ENCODE measurements at regions not wholly inside any gene's neighbourhood (a gene's known extent, or its start where the extent isn't known, plus 50 kb on each side); places are given as distances from the start of the nearest gene placed in this dataset.

- ATAC-seq = no peak
- no peak overlapping the region for H3K4me3 ChIP-seq (replicated peaks in 1 of 3; ENCODE audit: insufficient read depth in 1 of 3, low read depth in 2 of 3, low read length in 3 of 3)
- no peak overlapping the region for H3K9ac ChIP-seq (ENCODE audit: insufficient read depth, low read depth, low read length)
- H3K4me1 ChIP-seq (ENCODE audit: insufficient read depth, low read length) = no peaks in the 10 kb centered on the region
- FAIRE-seq = no peak
- H3K36me3 ChIP-seq (replicated peaks in 1 of 2; ENCODE audit: control insufficient read depth in 1 of 2, insufficient read depth in 2 of 2, low read length in 2 of 2) = no peaks in the 10 kb centered on the region
- intact Hi-C loops (cut with micrococcal nuclease; ENCODE audit: unreplicated experiment) (no loop called here), in situ Hi-C loops (cut with HindIII; ENCODE audit: extremely low pct_ligation_motif_present, low pct_unique_long_range_greater_than_20kb) (no loop called here)
- ChIA-PET POLR2A (no interaction called here), CTCF (ENCODE audit: low intra/inter-chr PET ratio, low total read pairs) (no interaction called here)
- H2AFZ ChIP-seq (ENCODE audit: low read length) = no peak overlapping the region
- H3K9me3 ChIP-seq (ENCODE audit: low read length) = no peaks in the 10 kb centered on the region
- H3K79me2 ChIP-seq (ENCODE audit: insufficient read depth, low read length) = no peaks in the 10 kb centered on the region
- BruUV-seq (replicated peaks) = no TSS peak
- no peak overlapping the region for H3K27ac ChIP-seq (ENCODE audit: extremely low read length, insufficient read depth, low read length)
- no peak for DNase-seq (ENCODE audit: low spot score)
- no peak overlapping the region for H3K4me2 ChIP-seq (ENCODE audit: low read depth, low read length)
- H3K27me3 ChIP-seq (ENCODE audit: control insufficient read depth in 1 of 2, insufficient read depth in 2 of 2, low read length in 2 of 2) = no peaks in the 10 kb centered on the region
- WGBS (ENCODE audit: low lambda C conversion rate) = 0% methylated on average over 2 of the region's 2 CpGs
- H4K20me1 ChIP-seq (ENCODE audit: insufficient read depth, low read length) = no peaks in the 10 kb centered on the region
- no peak for TF ChIP-seq POLR2AphosphoS2 (IDR thresholded peaks at IDR 0.05; ENCODE audit: low read depth, low read length)
- TF ChIP-seq ZNF30 (CRISPR knock-in tag; IDR thresholded peaks at IDR 0.05) = no peak
- TF ChIP-seq RXRB (CRISPR knock-in tag; IDR thresholded peaks at IDR 0.05; ENCODE audit: borderline replicate concordance) = no peak
- TF ChIP-seq MEF2D (CRISPR knock-in tag; IDR thresholded peaks at IDR 0.05) = no peak
- no peak for TF ChIP-seq BATF2 (CRISPR knock-in tag; IDR thresholded peaks at IDR 0.05)
- no peak for TF ChIP-seq HNF4G (IDR thresholded peaks at IDR 0.05; ENCODE audit: borderline replicate concordance, low read depth, low read length)
- TF ChIP-seq HNF4G (CRISPR knock-in tag; IDR thresholded peaks at IDR 0.05; ENCODE audit: borderline replicate concordance, low read depth) = no peak
- TF ChIP-seq ZNF615 (CRISPR knock-in tag; IDR thresholded peaks at IDR 0.05; ENCODE audit: borderline replicate concordance) = no peak
These were observed 445.0 kb upstream of the GOLIM4 start for GRCh38 chr3:168540726-168541125.

GRCh38 chr3:168539909-168540308 lies 444.2 kb upstream of the GOLIM4 start:
- Histone ChIP-seq H4K20me1 (ENCODE audit: insufficient read depth, low read length) (no peaks in the 10 kb centered on the region), H3K27ac (ENCODE audit: extremely low read length, insufficient read depth, low read length) (no peak overlapping the region), H3K4me3 (replicated peaks in 1 of 3; ENCODE audit: insufficient read depth in 1 of 3, low read depth in 2 of 3, low read length in 3 of 3) (no peak overlapping the region), H3K4me1 (ENCODE audit: insufficient read depth, low read length) (no peaks in the 10 kb centered on the region), H2AFZ (ENCODE audit: low read length) (no peak overlapping the region), H3K36me3 (replicated peaks in 1 of 2; ENCODE audit: control insufficient read depth in 1 of 2, insufficient read depth in 2 of 2, low read length in 2 of 2) (no peaks in the 10 kb centered on the region), H3K9ac (ENCODE audit: insufficient read depth, low read depth, low read length) (no peak overlapping the region), H3K9me3 (ENCODE audit: low read length) (no peaks in the 10 kb centered on the region), H3K27me3 (ENCODE audit: control insufficient read depth in 1 of 2, insufficient read depth in 2 of 2, low read length in 2 of 2) (no peaks in the 10 kb centered on the region), H3K79me2 (ENCODE audit: insufficient read depth, low read length) (no peaks in the 10 kb centered on the region), H3K4me2 (ENCODE audit: low read depth, low read length) (no peak overlapping the region)
- FAIRE-seq (no peak), ATAC-seq (no peak), DNase-seq (ENCODE audit: low spot score) (no peak)
- CTCF ChIA-PET (ENCODE audit: low intra/inter-chr PET ratio, low total read pairs) = no interaction called here
- POLR2A ChIA-PET = no interaction called here
- in situ Hi-C loops (cut with HindIII; ENCODE audit: extremely low pct_ligation_motif_present, low pct_unique_long_range_greater_than_20kb) = no loop called here
- BruUV-seq (replicated peaks) = no TSS peak
- intact Hi-C loops (cut with micrococcal nuclease; ENCODE audit: unreplicated experiment) = no loop called here
- TF ChIP-seq YEATS4 (CRISPR knock-in tag; IDR thresholded peaks at IDR 0.05; ENCODE audit: borderline replicate concordance) (no peak), ZNF383 (CRISPR knock-in tag; IDR thresholded peaks at IDR 0.05; ENCODE audit: borderline replicate concordance) (no peak)
- WGBS (ENCODE audit: low lambda C conversion rate) = 0% methylated on average over 1 of the region's 1 CpG
